HEK293 (cell line): ENCODE measurements at regions not wholly inside any gene's neighbourhood (a gene's known extent, or its start where the extent isn't known, plus 50 kb on each side); places are given as distances from the start of the nearest gene placed in this dataset.

ENCODE experiments used
- CTCF ChIA-PET: fragments of 350-600 bp; formaldehyde crosslinking; extraction: SDS; loops from one replicate; lab custom pipeline; 2021; ENCODE audit warnings: antibody characterized with exemption; lab: Yijun Ruan, JAX
- POLR2A ChIA-PET: fragments of 300-600 bp; formaldehyde crosslinking; extraction: SDS; loops from one replicate; lab custom pipeline; 2020; ENCODE audit warnings: antibody characterized with exemption, inconsistent platforms; lab: Yijun Ruan, JAX
- H3K27ac ChIP-seq: fragments of 200-500 bp; sonication (Bioruptor generic); 2 replicates; pipeline ENCODE4 v1.5.1; 2014; ENCODE audit warnings: low read depth, low read length, control low read depth, inconsistent platforms; ENCODE audit errors: extremely low read depth
- H3K36me3 ChIP-seq, 2 experiments: fragments of 200-500 bp in 1 of 2; sonication (Bioruptor generic) in 1 of 2; 1 replicate in 1 of 2; 2 replicates in 1 of 2; pipeline ENCODE4 v1.5.1; 2014 to 2017; ENCODE audit warnings: inconsistent platforms in 2 of 2, low read length in 2 of 2; ENCODE audit not compliant: control insufficient read depth in 2 of 2, insufficient read depth in 1 of 2
- H3K4me1 ChIP-seq: fragments of 200-500 bp; sonication (Bioruptor generic); 2 replicates; pipeline ENCODE4 v1.5.1; 2014; ENCODE audit warnings: mild to moderate bottlenecking, low read length, inconsistent platforms; ENCODE audit not compliant: control insufficient read depth, insufficient read depth
- H3K4me3 ChIP-seq: 2 replicates; pipeline ENCODE4 v1.5.1; 2011; ENCODE audit warnings: low read depth, mild to moderate bottlenecking, control low read depth, low read length, moderate library complexity
- H3K9me3 ChIP-seq: fragments of 200-500 bp; sonication (Bioruptor generic); 2 replicates; pipeline ENCODE4 v1.5.1; 2014; ENCODE audit warnings: low read depth, low read length, inconsistent platforms; ENCODE audit not compliant: control insufficient read depth, insufficient read depth
- GFI1B ChIP-seq: fragments of 450-650 bp; formaldehyde crosslinking; IDR thresholded peaks from 2 replicates; pipeline ENCODE4 v1.5.1; 2016; ENCODE audit warnings: missing biosample characterization, missing genetic modification characterization
- GLI2 ChIP-seq: fragments of 450-650 bp; formaldehyde crosslinking; IDR thresholded peaks from 2 replicates; pipeline ENCODE4; 2017; ENCODE audit warnings: missing biosample characterization, missing genetic modification characterization, low read depth, borderline replicate concordance
- MYNN ChIP-seq: fragments of 450-650 bp; formaldehyde crosslinking; IDR thresholded peaks from 2 replicates; pipeline ENCODE4 v1.5.1; 2016; ENCODE audit warnings: missing biosample characterization, missing genetic modification characterization, borderline replicate concordance
- SCRT1 ChIP-seq: fragments of 450-650 bp; formaldehyde crosslinking; IDR thresholded peaks from 2 replicates; pipeline ENCODE4 v1.5.1; 2016; ENCODE audit warnings: missing biosample characterization, missing genetic modification characterization, borderline replicate concordance
- ZBTB26 ChIP-seq: fragments of 450-650 bp; formaldehyde crosslinking; optimal IDR thresholded peaks from 2 replicates; pipeline ENCODE3; 2016; ENCODE audit warnings: missing biosample characterization, mild to moderate bottlenecking, missing genetic modification characterization
- ZBTB8A ChIP-seq: fragments of 450-650 bp; formaldehyde crosslinking; IDR thresholded peaks from 2 replicates; pipeline ENCODE4 v1.5.1; 2016; ENCODE audit warnings: missing biosample characterization, missing genetic modification characterization
- ZFP37 ChIP-seq: fragments of 450-650 bp; formaldehyde crosslinking; IDR thresholded peaks from 2 replicates; pipeline ENCODE4 v1.5.1; 2016; ENCODE audit warnings: missing biosample characterization, missing genetic modification characterization
- ZNF140 ChIP-seq: fragments of 450-650 bp; formaldehyde crosslinking; IDR thresholded peaks from 2 replicates; pipeline ENCODE4 v1.5.1; 2016; ENCODE audit warnings: missing biosample characterization, missing genetic modification characterization
- ZNF157 ChIP-seq: fragments of 450-650 bp; formaldehyde crosslinking; IDR thresholded peaks from 2 replicates; pipeline ENCODE4 v1.5.1; 2016; ENCODE audit warnings: missing biosample characterization, missing genetic modification characterization
- ZNF19 ChIP-seq: fragments of 450-650 bp; formaldehyde crosslinking; IDR thresholded peaks from 2 replicates; pipeline ENCODE4; 2016; ENCODE audit warnings: missing biosample characterization, missing genetic modification characterization, low read depth
- ZNF2 ChIP-seq: fragments of 450-650 bp; formaldehyde crosslinking; IDR thresholded peaks from 2 replicates; pipeline ENCODE4 v1.5.1; 2016; ENCODE audit warnings: missing biosample characterization, missing genetic modification characterization
- ZNF223 ChIP-seq: fragments of 450-650 bp; formaldehyde crosslinking; IDR thresholded peaks from 2 replicates; pipeline ENCODE4 v1.5.1; 2016; ENCODE audit warnings: missing biosample characterization, missing genetic modification characterization
- ZNF26 ChIP-seq: fragments of 450-650 bp; formaldehyde crosslinking; IDR thresholded peaks from 2 replicates; pipeline ENCODE4 v1.5.1; 2016; ENCODE audit warnings: missing biosample characterization, missing genetic modification characterization
- ZNF366 ChIP-seq: fragments of 450-650 bp; formaldehyde crosslinking; conservative IDR thresholded peaks from 2 replicates; pipeline ENCODE4 v1.5.1; 2016; ENCODE audit warnings: missing biosample characterization, missing genetic modification characterization
- ZNF391 ChIP-seq: fragments of 450-650 bp; formaldehyde crosslinking; IDR thresholded peaks from 2 replicates; pipeline ENCODE4 v1.5.1; 2016; ENCODE audit warnings: low read depth, missing biosample characterization, missing genetic modification characterization, borderline replicate concordance
- ZNF394 ChIP-seq: fragments of 450-650 bp; formaldehyde crosslinking; IDR thresholded peaks from 2 replicates; pipeline ENCODE4 v1.5.1; 2016; ENCODE audit warnings: missing biosample characterization, missing genetic modification characterization, mild to moderate bottlenecking, moderate library complexity, borderline replicate concordance
- ZNF423 ChIP-seq: fragments of 450-650 bp; formaldehyde crosslinking; IDR thresholded peaks from 2 replicates; pipeline ENCODE4 v1.5.1; 2016; ENCODE audit warnings: missing biosample characterization, missing genetic modification characterization
- ZNF561 ChIP-seq: fragments of 450-650 bp; IDR thresholded peaks from 2 replicates; pipeline ENCODE4 v1.5.1; 2018; ENCODE audit warnings: missing biosample characterization, missing genetic modification characterization, borderline replicate concordance
- ZNF623 ChIP-seq: fragments of 450-650 bp; formaldehyde crosslinking; IDR thresholded peaks from 2 replicates; pipeline ENCODE4 v1.5.1; 2016; ENCODE audit warnings: missing biosample characterization, missing genetic modification characterization
- ZNF76 ChIP-seq: fragments of 450-650 bp; formaldehyde crosslinking; IDR thresholded peaks from 2 replicates; pipeline ENCODE4; 2016; ENCODE audit warnings: low read depth, missing biosample characterization, missing genetic modification characterization, borderline replicate concordance
- TF ChIP-seq, protein P1 (sequence below): fragments of 450-650 bp; formaldehyde crosslinking; IDR thresholded peaks from 2 replicates; pipeline ENCODE4 v1.5.1; 2016; ENCODE audit warnings: missing biosample characterization, missing genetic modification characterization
- TF ChIP-seq, protein P2 (sequence below): fragments of 450-650 bp; formaldehyde crosslinking; IDR thresholded peaks from 2 replicates; pipeline ENCODE4 v1.5.1; 2016; ENCODE audit warnings: missing biosample characterization, missing genetic modification characterization, borderline replicate concordance

DNA sequence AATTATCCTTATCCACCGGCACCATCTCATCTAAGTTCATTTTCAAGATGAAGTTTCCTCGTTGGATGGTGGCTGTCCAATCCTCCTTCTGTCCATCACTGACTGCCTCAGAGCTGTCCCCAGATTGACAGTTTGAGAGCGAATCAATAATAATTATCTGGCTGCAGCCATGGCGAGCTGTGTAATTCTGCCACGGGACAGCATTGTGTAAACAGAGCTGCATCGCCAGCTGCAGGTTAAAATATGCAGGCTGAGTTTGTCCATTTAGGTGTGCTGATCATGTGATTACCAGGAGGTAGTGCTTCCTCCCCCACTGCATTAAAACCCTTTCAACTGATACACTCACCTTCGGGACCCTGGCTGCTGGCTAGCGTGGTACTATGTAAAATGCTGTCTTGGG is 461.9 kb upstream of the ONECUT1 start:
- Histone ChIP-seq H3K36me3 (no peaks in the 10 kb centered on the region), H3K9me3 (no peaks in the 10 kb centered on the region), H3K4me3 (no peak overlapping the region), H3K27ac (no peak overlapping the region), H3K4me1 (no peaks in the 10 kb centered on the region)
- ChIA-PET CTCF (interaction anchor here (0.7 kb wide), 1 partner anchor 12 kb away, joined by 5 read pairs; no protein-coding TSS in a partner anchor), POLR2A (no interaction called here)
- TF ChIP-seq ZNF391 (tag by site-specific recombination) (no peak), ZNF76 (tag by site-specific recombination) (no peak)

GRCh38 chr15:53251523-53251922 is 461.4 kb upstream of the ONECUT1 start:
- ChIA-PET POLR2A (no interaction called here), CTCF (interaction anchor here (0.5 to 0.7 kb wide), 2 partner anchors 12 to 1270 kb away, joined by 3 to 5 read pairs; no protein-coding TSS in a partner anchor)
- Histone ChIP-seq H3K27ac (no peak overlapping the region), H3K36me3 (no peaks in the 10 kb centered on the region), H3K4me3 (no peak overlapping the region), H3K4me1 (no peaks in the 10 kb centered on the region), H3K9me3 (no peaks in the 10 kb centered on the region)
- TF ChIP-seq, protein P1, sequence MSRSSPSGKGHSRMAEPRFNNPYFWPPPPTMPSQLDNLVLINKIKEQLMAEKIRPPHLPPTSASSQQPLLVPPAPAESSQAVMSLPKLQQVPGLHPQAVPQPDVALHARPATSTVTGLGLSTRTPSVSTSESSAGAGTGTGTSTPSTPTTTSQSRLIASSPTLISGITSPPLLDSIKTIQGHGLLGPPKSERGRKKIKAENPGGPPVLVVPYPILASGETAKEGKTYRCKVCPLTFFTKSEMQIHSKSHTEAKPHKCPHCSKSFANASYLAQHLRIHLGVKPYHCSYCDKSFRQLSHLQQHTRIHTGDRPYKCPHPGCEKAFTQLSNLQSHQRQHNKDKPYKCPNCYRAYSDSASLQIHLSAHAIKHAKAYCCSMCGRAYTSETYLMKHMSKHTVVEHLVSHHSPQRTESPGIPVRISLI (tag by site-specific recombination), result no peak
- TF ChIP-seq ZBTB8A, result no peak
- TF ChIP-seq ZNF623 (tag by site-specific recombination), result no peak

- Histone ChIP-seq H3K27ac (no peak overlapping the region), H3K4me1 (no peaks in the 10 kb centered on the region), H3K36me3 (no peaks in the 10 kb centered on the region), H3K9me3 (no peaks in the 10 kb centered on the region)
- ChIA-PET CTCF (no interaction called here), POLR2A (no interaction called here)
- no peak for TF ChIP-seq GFI1B (tag by site-specific recombination)
- TF ChIP-seq ZNF2 (tag by site-specific recombination), result no peak
- TF ChIP-seq ZNF157 (tag by site-specific recombination), result no peak
- no peak for TF ChIP-seq ZBTB26 (tag by site-specific recombination)
- no peak for TF ChIP-seq ZNF423 (tag by site-specific recombination)
- no peak for TF ChIP-seq MYNN (tag by site-specific recombination)
- no peak for TF ChIP-seq ZNF366 (tag by site-specific recombination)
- TF ChIP-seq ZNF140 (tag by site-specific recombination), result no peak
- no peak for TF ChIP-seq SCRT1 (tag by site-specific recombination)
- TF ChIP-seq GLI2 (tag by site-specific recombination), result no peak
- no peak for TF ChIP-seq ZNF223
- no peak for TF ChIP-seq ZNF394
- TF ChIP-seq, protein P2, sequence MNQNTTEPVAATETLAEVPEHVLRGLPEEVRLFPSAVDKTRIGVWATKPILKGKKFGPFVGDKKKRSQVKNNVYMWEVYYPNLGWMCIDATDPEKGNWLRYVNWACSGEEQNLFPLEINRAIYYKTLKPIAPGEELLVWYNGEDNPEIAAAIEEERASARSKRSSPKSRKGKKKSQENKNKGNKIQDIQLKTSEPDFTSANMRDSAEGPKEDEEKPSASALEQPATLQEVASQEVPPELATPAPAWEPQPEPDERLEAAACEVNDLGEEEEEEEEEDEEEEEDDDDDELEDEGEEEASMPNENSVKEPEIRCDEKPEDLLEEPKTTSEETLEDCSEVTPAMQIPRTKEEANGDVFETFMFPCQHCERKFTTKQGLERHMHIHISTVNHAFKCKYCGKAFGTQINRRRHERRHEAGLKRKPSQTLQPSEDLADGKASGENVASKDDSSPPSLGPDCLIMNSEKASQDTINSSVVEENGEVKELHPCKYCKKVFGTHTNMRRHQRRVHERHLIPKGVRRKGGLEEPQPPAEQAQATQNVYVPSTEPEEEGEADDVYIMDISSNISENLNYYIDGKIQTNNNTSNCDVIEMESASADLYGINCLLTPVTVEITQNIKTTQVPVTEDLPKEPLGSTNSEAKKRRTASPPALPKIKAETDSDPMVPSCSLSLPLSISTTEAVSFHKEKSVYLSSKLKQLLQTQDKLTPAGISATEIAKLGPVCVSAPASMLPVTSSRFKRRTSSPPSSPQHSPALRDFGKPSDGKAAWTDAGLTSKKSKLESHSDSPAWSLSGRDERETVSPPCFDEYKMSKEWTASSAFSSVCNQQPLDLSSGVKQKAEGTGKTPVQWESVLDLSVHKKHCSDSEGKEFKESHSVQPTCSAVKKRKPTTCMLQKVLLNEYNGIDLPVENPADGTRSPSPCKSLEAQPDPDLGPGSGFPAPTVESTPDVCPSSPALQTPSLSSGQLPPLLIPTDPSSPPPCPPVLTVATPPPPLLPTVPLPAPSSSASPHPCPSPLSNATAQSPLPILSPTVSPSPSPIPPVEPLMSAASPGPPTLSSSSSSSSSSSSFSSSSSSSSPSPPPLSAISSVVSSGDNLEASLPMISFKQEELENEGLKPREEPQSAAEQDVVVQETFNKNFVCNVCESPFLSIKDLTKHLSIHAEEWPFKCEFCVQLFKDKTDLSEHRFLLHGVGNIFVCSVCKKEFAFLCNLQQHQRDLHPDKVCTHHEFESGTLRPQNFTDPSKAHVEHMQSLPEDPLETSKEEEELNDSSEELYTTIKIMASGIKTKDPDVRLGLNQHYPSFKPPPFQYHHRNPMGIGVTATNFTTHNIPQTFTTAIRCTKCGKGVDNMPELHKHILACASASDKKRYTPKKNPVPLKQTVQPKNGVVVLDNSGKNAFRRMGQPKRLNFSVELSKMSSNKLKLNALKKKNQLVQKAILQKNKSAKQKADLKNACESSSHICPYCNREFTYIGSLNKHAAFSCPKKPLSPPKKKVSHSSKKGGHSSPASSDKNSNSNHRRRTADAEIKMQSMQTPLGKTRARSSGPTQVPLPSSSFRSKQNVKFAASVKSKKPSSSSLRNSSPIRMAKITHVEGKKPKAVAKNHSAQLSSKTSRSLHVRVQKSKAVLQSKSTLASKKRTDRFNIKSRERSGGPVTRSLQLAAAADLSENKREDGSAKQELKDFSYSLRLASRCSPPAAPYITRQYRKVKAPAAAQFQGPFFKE (tag by site-specific recombination), result no peak
- TF ChIP-seq ZNF26 (tag by site-specific recombination), result no peak
- no peak for TF ChIP-seq ZNF561 (tag by site-specific recombination)
- TF ChIP-seq ZFP37 (tag by site-specific recombination), result no peak
- TF ChIP-seq ZNF19, result no peak
- TF ChIP-seq, all 188 proteins: peak for 0
- H3K4me3 ChIP-seq, result no peak overlapping the region
Measured at GRCh38 chr15:53247041-53247708, 457.0 kb upstream of the ONECUT1 start.
